B cell (primary cell): ENCODE measurements at regions not wholly inside any gene's neighbourhood (a gene's known extent, or its start where the extent isn't known, plus 50 kb on each side); places are given as distances from the start of the nearest gene placed in this dataset.

ENCODE experiments used
- ATAC-seq: fragments of 200-7000 bp; cut with Tn5 transposase; one replicate; pipeline ENCODE4 v1.10.0; 2021; ENCODE audit warnings: low read depth, mild to moderate bottlenecking, moderate number of reproducible peaks, moderate library complexity
- CTCF ChIA-PET: fragments of 350-600 bp; sonication (Branson Sonifier 250); formaldehyde crosslinking; loops from one replicate; lab custom pipeline; 2021; ENCODE audit warnings: antibody characterized with exemption, inconsistent platforms; lab: Charles Lee
- POLR2A ChIA-PET: fragments of 350-600 bp; sonication (Branson Sonifier 250); formaldehyde crosslinking; loops from one replicate; lab custom pipeline; 2021; ENCODE audit warnings: antibody characterized with exemption; lab: Charles Lee
- DNase-seq: peaks from one replicate; pipeline ENCODE4 v3.0.0; 2013
- H2AFZ ChIP-seq: 2 replicates; pipeline ENCODE4 v1.6.1; 2012; ENCODE audit warnings: mild to moderate bottlenecking, low read depth, low read length; ENCODE audit not compliant: insufficient read depth, poor library complexity, severe bottlenecking
- H3K27ac ChIP-seq, 2 donors: 1 replicate in 1 of 2; 2 replicates in 1 of 2; pipeline ENCODE4 v1.5.1; 2012 to 2013; ENCODE audit warnings: low read length in 2 of 2, mild to moderate bottlenecking in 2 of 2, moderate library complexity in 1 of 2
- H3K27me3 ChIP-seq, 4 experiments: fragments of 200-600 bp in 1 of 4; sonication (generic) in 1 of 4; replicated peaks in 1 of 4; 1 replicate in 2 of 4; 2 replicates in 2 of 4; pipeline versions ENCODE4 v1.6.1 to v1.7.0; 2013 to 2016; ENCODE audit warnings: low read length in 3 of 4, mild to moderate bottlenecking in 2 of 4, mixed read lengths in 1 of 4, moderate library complexity in 1 of 4; ENCODE audit not compliant: insufficient read depth in 4 of 4, control insufficient read depth in 3 of 4; ENCODE audit errors: control extremely low read depth in 1 of 4
- H3K36me3 ChIP-seq, 2 experiments: replicated peaks in 1 of 2; 1 replicate in 1 of 2; 2 replicates in 1 of 2; pipeline versions ENCODE4 v1.6.1 to v1.7.1; 2013; ENCODE audit warnings: low read length in 1 of 2; ENCODE audit not compliant: insufficient read depth in 2 of 2, control insufficient read depth in 1 of 2; ENCODE audit errors: control extremely low read depth in 1 of 2, extremely low read depth in 1 of 2
- H3K4me1 ChIP-seq, 2 donors: fragments of 200-600 bp in 1 of 2; sonication (generic) in 1 of 2; 1 replicate in 1 of 2; 2 replicates in 1 of 2; pipeline versions ENCODE4 v1.5.1 to v1.6.1; 2013 to 2017; ENCODE audit warnings: low read length in 2 of 2; ENCODE audit not compliant: control insufficient read depth in 2 of 2, insufficient read depth in 2 of 2
- H3K4me2 ChIP-seq: replicated peaks from 2 replicates; pipeline ENCODE3; 2012; ENCODE audit warnings: mild to moderate bottlenecking, low read depth, low read length; ENCODE audit not compliant: poor library complexity, severe bottlenecking
- H3K4me3 ChIP-seq, 5 experiments: fragments of 200-600 bp in 1 of 5; sonication (generic) in 1 of 5; 1 replicate in 3 of 5; 2 replicates in 2 of 5; pipeline versions ENCODE4 v1.5.1 to v1.7.0; 2011 to 2016; ENCODE audit warnings: low read length in 4 of 5, mild to moderate bottlenecking in 4 of 5, low read depth in 2 of 5, control low read depth in 1 of 5, moderate library complexity in 1 of 5; ENCODE audit not compliant: insufficient read depth in 1 of 5; ENCODE audit errors: control extremely low read depth in 1 of 5, extremely low read depth in 1 of 5
- H3K79me2 ChIP-seq: fragments of 200-600 bp; sonication (generic); one replicate; pipeline ENCODE4 v1.6.0; 2016; ENCODE audit warnings: low read length; ENCODE audit not compliant: control insufficient read depth, insufficient read depth
- H3K9ac ChIP-seq: fragments of 200-600 bp; sonication (generic); 2 replicates; pipeline ENCODE4 v1.6.1; 2017; ENCODE audit warnings: mild to moderate bottlenecking, low read length, moderate library complexity
- H3K9me3 ChIP-seq, 3 donors: one replicate each; pipeline versions ENCODE4 v1.6.1 to v1.7.1; 2013; ENCODE audit warnings: low read length in 2 of 3; ENCODE audit not compliant: control insufficient read depth in 2 of 3, insufficient read depth in 1 of 3; ENCODE audit errors: control extremely low read depth in 1 of 3
- H4K20me1 ChIP-seq: 2 replicates; pipeline ENCODE4 v1.6.0; 2012; ENCODE audit warnings: mild to moderate bottlenecking, low read length; ENCODE audit not compliant: insufficient read depth, control insufficient read depth, poor library complexity, severe bottlenecking
- H3K27ac Mint-ChIP-seq: one replicate; pipeline ENCODE4 v1.8.0; 2021; ENCODE audit warnings: mixed read lengths
- H3K27me3 Mint-ChIP-seq: one replicate; pipeline ENCODE4 v1.8.0; 2021; ENCODE audit warnings: mixed read lengths
- H3K4me1 Mint-ChIP-seq: one replicate; pipeline ENCODE4 v1.8.0; 2021; ENCODE audit warnings: mixed read lengths
- H3K4me3 Mint-ChIP-seq: one replicate; pipeline ENCODE4 v1.8.0; 2021; ENCODE audit warnings: mixed read lengths
- H3K9me3 Mint-ChIP-seq: one replicate; pipeline ENCODE4 v1.8.0; 2022; ENCODE audit warnings: mixed read lengths; ENCODE audit not compliant: insufficient read depth
- EZH2 ChIP-seq: IDR thresholded peaks from 2 replicates; pipeline ENCODE4 v1.6.1; 2012; ENCODE audit warnings: borderline replicate concordance, low read depth, mild to moderate bottlenecking, moderate library complexity, low read length; ENCODE audit not compliant: insufficient read depth, poor library complexity, severe bottlenecking
- WGBS: methylation state at CpG from one replicate; pipeline ENCODE4 v1.1.5; 2013; ENCODE audit warnings: missing lambda C conversion rate; ENCODE audit not compliant: insufficient coverage; 5-methylcytosine and 5-hydroxymethylcytosine counted together
- intact Hi-C: fragments of 100-400 bp; cut with micrococcal nuclease; formaldehyde crosslinking; loops from one replicate; pipeline ENCODE4 v1.10.0; 2022
- TF ChIP-seq, protein P1 (sequence below): fragments of 200-600 bp; IDR thresholded peaks from one replicate; pipeline ENCODE4 v1.8.0; 2022; ENCODE audit warnings: antibody characterized with exemption, mild to moderate bottlenecking

DNA sequence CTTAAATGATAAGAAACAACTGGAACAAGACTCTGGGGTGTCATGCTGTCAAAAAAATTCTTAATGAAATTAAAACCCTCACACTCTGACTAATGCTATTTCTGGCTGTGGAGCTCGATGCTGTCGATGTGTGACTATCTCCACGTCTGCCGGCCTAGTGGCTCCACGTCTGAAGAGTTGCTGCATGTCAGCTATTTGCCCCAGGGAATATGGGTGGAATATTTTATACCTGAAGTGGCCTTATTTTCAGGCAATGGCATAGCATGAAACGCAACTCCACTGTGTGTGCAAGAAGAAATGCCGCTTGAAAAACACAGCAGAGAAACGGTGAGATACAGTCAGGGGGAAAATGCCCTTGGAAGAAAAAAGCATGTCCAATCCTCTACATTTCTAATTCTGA is 50.9 kb upstream of the MGMT start:
- H2AFZ ChIP-seq, result no peak overlapping the region
- no peak for TF ChIP-seq EZH2
- TF ChIP-seq, protein P1, sequence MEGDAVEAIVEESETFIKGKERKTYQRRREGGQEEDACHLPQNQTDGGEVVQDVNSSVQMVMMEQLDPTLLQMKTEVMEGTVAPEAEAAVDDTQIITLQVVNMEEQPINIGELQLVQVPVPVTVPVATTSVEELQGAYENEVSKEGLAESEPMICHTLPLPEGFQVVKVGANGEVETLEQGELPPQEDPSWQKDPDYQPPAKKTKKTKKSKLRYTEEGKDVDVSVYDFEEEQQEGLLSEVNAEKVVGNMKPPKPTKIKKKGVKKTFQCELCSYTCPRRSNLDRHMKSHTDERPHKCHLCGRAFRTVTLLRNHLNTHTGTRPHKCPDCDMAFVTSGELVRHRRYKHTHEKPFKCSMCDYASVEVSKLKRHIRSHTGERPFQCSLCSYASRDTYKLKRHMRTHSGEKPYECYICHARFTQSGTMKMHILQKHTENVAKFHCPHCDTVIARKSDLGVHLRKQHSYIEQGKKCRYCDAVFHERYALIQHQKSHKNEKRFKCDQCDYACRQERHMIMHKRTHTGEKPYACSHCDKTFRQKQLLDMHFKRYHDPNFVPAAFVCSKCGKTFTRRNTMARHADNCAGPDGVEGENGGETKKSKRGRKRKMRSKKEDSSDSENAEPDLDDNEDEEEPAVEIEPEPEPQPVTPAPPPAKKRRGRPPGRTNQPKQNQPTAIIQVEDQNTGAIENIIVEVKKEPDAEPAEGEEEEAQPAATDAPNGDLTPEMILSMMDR, result no peak
- ATAC-seq, result no peak
- no peak overlapping the region for H3K9ac ChIP-seq
- 93% methylated on average over 5 of the region's 8 CpGs for WGBS
- H3K27ac ChIP-seq, result no peak overlapping the region
- Mint-ChIP-seq H3K27ac (no peak overlapping the region), H3K27me3 (no peaks in the 10 kb centered on the region), H3K4me1 (no peaks in the 10 kb centered on the region), H3K4me3 (no peak overlapping the region), H3K9me3 (no peaks in the 10 kb centered on the region)
- H4K20me1 ChIP-seq, result no peaks in the 10 kb centered on the region
- CTCF ChIA-PET, result no interaction called here
- no peaks in the 10 kb centered on the region for H3K4me1 ChIP-seq
- no peaks in the 10 kb centered on the region for H3K36me3 ChIP-seq
- H3K4me2 ChIP-seq, result no peak overlapping the region
- H3K27me3 ChIP-seq, result no peaks in the 10 kb centered on the region
- POLR2A ChIA-PET, result no interaction called here
- H3K4me3 ChIP-seq, result no peak overlapping the region
- intact Hi-C loops, result no loop called here
- no peaks in the 10 kb centered on the region for H3K79me2 ChIP-seq
- no peaks in the 10 kb centered on the region for H3K9me3 ChIP-seq
- no peak for DNase-seq

DNA sequence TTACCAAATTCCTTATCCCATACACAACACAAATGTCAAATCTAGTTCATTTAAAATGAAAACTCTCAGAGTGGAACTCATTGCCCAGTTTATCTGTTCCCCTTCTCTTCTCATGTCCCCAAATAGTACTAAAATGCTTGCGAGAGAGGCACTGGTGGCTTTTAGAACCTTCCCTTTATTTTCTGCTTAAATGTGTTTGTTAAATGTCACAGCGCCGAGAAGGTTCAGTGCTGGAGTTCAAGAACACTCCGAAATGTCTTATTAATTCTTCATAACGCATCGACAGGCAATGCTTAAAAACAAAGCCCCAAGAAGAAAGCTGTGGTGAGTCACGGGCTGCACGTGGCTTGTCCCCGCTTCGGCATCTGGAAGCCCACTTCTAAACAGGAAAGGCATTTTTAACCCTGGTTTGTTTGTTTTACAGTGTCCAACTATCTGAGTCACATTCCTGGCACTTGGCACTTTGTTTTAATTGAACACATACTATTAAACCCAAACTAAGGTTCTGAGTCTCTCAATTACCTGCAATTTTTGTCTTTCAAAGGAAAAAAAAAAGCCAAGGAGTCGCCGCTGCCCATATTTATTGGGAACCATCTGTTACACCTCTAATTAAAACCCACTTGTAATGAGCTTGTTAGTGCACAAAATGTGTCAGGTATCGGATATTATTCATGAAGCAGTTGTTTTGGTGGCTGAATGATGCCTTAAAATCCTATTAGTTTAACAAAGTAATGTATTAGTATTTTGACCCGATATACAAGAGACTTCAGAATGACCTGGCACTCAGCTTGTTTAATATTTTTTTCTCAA is 49.9 kb upstream of the MGMT start:
- Mint-ChIP-seq H3K4me3 (no peak overlapping the region), H3K27ac (no peak overlapping the region), H3K27me3 (peaks cover 7% of the 10 kb centered on the region), H3K9me3 (no peaks in the 10 kb centered on the region), H3K4me1 (no peaks in the 10 kb centered on the region)
- no peaks in the 10 kb centered on the region for H3K79me2 ChIP-seq
- no peaks in the 10 kb centered on the region for H3K4me1 ChIP-seq
- no peak for ATAC-seq
- no peak overlapping the region for H3K9ac ChIP-seq
- DNase-seq, result no peak
- POLR2A ChIA-PET, result no interaction called here
- no peaks in the 10 kb centered on the region for H3K27me3 ChIP-seq
- H3K27ac ChIP-seq, result no peak overlapping the region
- no peaks in the 10 kb centered on the region for H3K36me3 ChIP-seq
- H3K4me2 ChIP-seq, result no peak overlapping the region
- 94% methylated on average over 10 of the region's 14 CpGs for WGBS
- H3K4me3 ChIP-seq, result no peak overlapping the region
- CTCF ChIA-PET, result no interaction called here
- TF ChIP-seq EZH2, result no peak
- TF ChIP-seq, protein P1, result no peak
- H2AFZ ChIP-seq, result no peak overlapping the region
- intact Hi-C loops, result no loop called here
- no peaks in the 10 kb centered on the region for H3K9me3 ChIP-seq
- no peaks in the 10 kb centered on the region for H4K20me1 ChIP-seq
